Right atrium auricular region (tissue), 2 donors: ENCODE measurements at regions not wholly inside any gene's neighbourhood (a gene's known extent, or its start where the extent isn't known, plus 50 kb on each side); places are given as distances from the start of the nearest gene placed in this dataset.

Source experiments
- DNase-seq: peaks from one replicate; pipeline ENCODE4 v3.0.0-alpha.2; 2019; ENCODE audit warnings: low spot score
- H3K27ac ChIP-seq, 2 donors: fragments of 200-600 bp; sonication (generic); 1 replicate in 1 of 2; 2 replicates in 1 of 2; pipeline ENCODE4 v1.5.1; 2016 to 2019
- H3K27me3 ChIP-seq, 2 donors: fragments of 200-600 bp; sonication (generic); one replicate each; pipeline versions ENCODE4 v1.5.1 to v1.6.0; 2017 to 2019
- H3K36me3 ChIP-seq: fragments of 200-600 bp; sonication (generic); one replicate; pipeline ENCODE4 v1.5.1; 2016
- H3K4me1 ChIP-seq, 2 donors: fragments of 200-600 bp; sonication (generic); one replicate each; pipeline versions ENCODE4 v1.5.1 to v1.6.0; 2017 to 2019
- H3K4me3 ChIP-seq, 2 donors: fragments of 200-600 bp; sonication (generic); 1 replicate in 1 of 2; 2 replicates in 1 of 2; pipeline ENCODE4 v1.5.1; 2017 to 2019; ENCODE audit warnings: mild to moderate bottlenecking in 1 of 2, moderate library complexity in 1 of 2
- H3K9me3 ChIP-seq, 2 donors: fragments of 200-600 bp; sonication (generic); one replicate each; pipeline ENCODE4 v1.5.1; 2019
- CTCF ChIP-seq, 2 donors: fragments of 200-600 bp; sonication (generic); IDR thresholded peaks; one replicate each; pipeline ENCODE4 v1.5.1; 2019; ENCODE audit warnings: antibody characterized with exemption in 2 of 2

DNA sequence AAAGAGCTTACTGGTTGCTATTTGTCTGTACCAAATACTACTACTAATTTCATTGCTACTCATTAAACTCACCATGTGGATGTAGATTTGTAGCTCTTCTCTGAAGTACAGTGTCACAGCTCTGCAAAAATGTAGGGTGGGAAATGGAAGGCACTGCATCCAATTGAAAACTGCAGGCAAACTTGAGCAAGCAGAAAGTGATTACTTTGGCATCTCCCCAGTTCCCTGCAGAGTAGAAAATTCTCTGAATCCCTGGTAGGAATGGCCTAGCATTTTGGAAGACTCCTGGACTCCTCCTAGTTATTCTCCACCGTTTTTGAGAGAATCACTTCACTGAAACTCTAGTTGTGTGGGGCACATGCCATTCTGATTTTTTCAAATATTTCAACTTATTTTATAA, 239.1 kb downstream of the DIO2 start:
- Histone ChIP-seq H3K27me3 (no peaks in the 10 kb centered on the region), H3K4me3 (no peak overlapping the region), H3K4me1 (no peaks in the 10 kb centered on the region), H3K27ac (no peak overlapping the region), H3K9me3 (no peaks in the 10 kb centered on the region), H3K36me3 (no peaks in the 10 kb centered on the region)
- DNase-seq: no peak
- TF ChIP-seq CTCF (IDR thresholded peaks at IDR 0.05): no peak

- Histone ChIP-seq H3K9me3 (no peaks in the 10 kb centered on the region), H3K27me3 (no peaks in the 10 kb centered on the region), H3K27ac (no peak overlapping the region), H3K36me3 (no peaks in the 10 kb centered on the region), H3K4me3 (no peak overlapping the region), H3K4me1 (no peaks in the 10 kb centered on the region)
- TF ChIP-seq CTCF (IDR thresholded peaks at IDR 0.05): no peak
- no peak for DNase-seq
These were observed 240.0 kb downstream of the DIO2 start for GRCh38 chr14:79971330-79971729.

DNA sequence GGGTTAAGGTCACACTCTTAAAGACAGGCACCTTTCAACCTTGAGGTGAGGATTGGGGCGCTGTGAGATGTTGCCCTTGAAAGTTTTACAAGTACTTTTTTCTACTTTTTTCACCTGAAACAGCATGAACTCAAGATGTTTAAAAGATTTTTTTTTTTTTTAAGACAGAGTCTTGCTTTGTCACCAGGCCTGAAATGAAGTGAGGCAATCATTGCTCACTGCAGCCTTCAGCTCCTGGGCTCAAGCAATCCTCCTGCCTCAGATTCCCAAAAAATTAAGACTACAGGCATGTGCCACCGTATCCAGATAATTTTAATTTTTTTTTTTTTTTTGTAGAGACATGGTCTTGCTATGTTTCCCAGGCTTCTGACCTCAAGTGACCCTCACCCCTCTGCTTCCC, 243.9 kb downstream of the DIO2 start:
- H3K27me3 ChIP-seq: no peaks in the 10 kb centered on the region
- no peaks in the 10 kb centered on the region for H3K4me1 ChIP-seq
- DNase-seq: no peak
- no peaks in the 10 kb centered on the region for H3K36me3 ChIP-seq
- TF ChIP-seq CTCF (IDR thresholded peaks at IDR 0.05): no peak
- no peaks in the 10 kb centered on the region for H3K9me3 ChIP-seq
- no peak overlapping the region for H3K27ac ChIP-seq
- no peak overlapping the region for H3K4me3 ChIP-seq

DNA sequence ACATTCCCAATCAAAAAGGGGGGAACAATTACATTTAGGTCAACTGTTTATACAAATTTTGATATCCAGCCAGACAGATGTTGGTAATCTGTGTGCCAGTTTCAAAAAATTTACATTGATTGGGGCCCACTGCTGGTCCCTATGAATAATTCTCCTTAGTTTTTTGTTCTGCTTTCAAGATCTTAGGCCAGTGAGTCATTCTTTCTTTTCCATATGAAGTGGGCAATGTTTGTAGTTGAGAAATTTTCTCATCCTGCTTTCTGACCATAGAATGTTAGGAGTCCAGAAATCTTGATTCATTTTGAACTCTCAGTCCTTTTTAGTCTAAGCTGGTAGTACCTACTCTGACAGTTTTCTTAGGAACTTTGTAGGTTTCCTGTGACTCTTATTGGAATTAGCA, 244.3 kb downstream of the DIO2 start:
- Histone ChIP-seq H3K9me3 (no peaks in the 10 kb centered on the region), H3K4me3 (no peak overlapping the region), H3K27ac (no peak overlapping the region), H3K36me3 (no peaks in the 10 kb centered on the region), H3K4me1 (no peaks in the 10 kb centered on the region), H3K27me3 (no peaks in the 10 kb centered on the region)
- no peak for DNase-seq
- no peak for TF ChIP-seq CTCF (IDR thresholded peaks at IDR 0.05)

GRCh38 chr14:79965896-79966295, 245.4 kb downstream of the DIO2 start:
- Histone ChIP-seq H3K27ac (no peak overlapping the region), H3K4me1 (no peaks in the 10 kb centered on the region), H3K9me3 (no peaks in the 10 kb centered on the region), H3K36me3 (no peaks in the 10 kb centered on the region), H3K27me3 (no peaks in the 10 kb centered on the region), H3K4me3 (no peak overlapping the region)
- no peak for TF ChIP-seq CTCF (IDR thresholded peaks at IDR 0.05)
- no peak for DNase-seq

DNA sequence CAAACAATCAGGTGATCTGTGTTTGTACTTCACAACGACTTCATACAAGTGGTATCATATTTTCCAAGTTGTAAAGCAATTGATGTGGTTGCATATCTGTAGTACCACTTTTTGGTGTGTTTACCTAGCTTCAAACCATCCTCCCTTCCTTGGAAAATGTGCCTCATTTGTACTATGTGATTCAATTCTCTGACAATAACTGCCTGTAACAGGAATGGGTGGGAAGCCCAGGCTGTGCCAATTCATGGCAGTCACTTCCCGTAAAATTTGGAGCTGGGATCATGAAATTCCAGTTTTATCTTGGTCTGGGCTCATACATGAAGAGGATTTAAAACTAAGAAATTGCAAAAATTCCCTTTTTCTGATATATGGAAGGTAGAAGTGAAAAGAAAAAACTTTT, 250.1 kb downstream of the DIO2 start:
- Histone ChIP-seq H3K4me1 (no peaks in the 10 kb centered on the region), H3K4me3 (no peak overlapping the region), H3K27ac (peak overlapping the region in 1 of 2 donors; percentile 29), H3K9me3 (no peaks in the 10 kb centered on the region), H3K27me3 (no peaks in the 10 kb centered on the region), H3K36me3 (no peaks in the 10 kb centered on the region)
- no peak for TF ChIP-seq CTCF (IDR thresholded peaks at IDR 0.05)
- DNase-seq: no peak
